TTC549 (cell line): ENCODE measurements at regions not wholly inside any gene's neighbourhood (a gene's known extent, or its start where the extent isn't known, plus 50 kb on each side); places are given as distances from the start of the nearest gene placed in this dataset.
"Not testable (repeated sequence)": the region's sequence is repeated elsewhere in the genome, so short reads cannot be mapped to it uniquely, and the experiment has no call there.

Source experiments
- FAIRE-seq: peaks from 2 replicates; lab custom pipeline; 2012; peaks lifted over from hg19 to GRCh38; lab: Jason Lieb, UNC

GRCh38 chr12:87330071-87330555, 699.1 kb downstream of the C12orf50 start:
- not testable (repeated sequence) for FAIRE-seq

DNA sequence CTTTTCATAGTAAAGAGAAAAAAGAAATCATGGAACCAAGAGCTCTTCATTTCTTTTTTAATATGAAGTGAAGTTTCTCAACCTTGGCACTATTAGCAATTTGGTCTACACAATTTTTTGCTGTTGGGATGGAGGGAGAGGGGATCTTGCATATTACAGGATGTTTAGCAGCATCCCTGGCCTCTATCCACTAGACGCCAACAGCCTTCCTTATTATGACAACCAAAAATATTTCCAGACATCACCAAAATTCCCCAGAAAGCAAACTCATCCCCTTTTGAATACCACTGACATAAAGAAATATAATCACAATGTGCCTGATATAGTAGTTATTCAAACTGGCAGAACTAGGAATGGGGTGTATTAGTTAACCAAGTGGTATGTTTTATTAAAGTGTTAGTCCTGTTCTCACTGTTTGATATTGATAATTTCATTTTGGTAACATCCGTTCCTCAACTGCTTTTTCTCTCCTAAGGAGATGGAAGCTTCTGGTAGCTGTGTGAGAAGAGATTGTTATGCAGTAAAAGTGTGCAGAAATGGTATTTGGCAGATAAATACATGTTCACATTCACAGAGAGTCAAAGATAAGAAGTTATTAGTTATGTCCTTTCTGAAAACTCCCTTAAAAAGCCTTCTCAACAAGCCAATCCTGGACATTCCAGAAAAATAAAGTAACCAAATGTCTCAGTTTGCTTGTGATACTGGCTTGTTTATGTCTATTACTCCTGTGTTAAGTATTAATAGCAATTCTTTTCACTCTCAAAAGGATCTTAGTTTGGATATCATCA, 699.9 kb downstream of the C12orf50 start:
- no peak for FAIRE-seq

DNA sequence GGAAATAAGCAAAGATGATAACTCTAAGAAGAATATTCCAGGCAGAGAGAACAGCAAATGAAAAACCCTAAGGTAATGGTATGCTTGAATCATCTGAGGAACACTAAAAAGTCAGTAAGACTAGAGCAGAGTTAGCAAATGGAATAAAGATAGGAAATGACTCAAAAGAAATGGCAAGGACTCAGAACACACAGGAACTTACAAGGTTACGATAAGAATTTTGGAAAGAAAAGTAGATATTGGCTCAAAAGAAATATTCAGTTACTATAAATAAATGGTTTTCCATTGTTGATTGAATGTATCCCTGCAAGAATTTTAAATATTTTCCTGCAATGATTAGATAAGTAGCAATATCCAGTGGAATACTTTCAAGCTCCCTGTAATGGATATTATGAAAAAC, 705.8 kb downstream of the C12orf50 start:
- no peak for FAIRE-seq

DNA sequence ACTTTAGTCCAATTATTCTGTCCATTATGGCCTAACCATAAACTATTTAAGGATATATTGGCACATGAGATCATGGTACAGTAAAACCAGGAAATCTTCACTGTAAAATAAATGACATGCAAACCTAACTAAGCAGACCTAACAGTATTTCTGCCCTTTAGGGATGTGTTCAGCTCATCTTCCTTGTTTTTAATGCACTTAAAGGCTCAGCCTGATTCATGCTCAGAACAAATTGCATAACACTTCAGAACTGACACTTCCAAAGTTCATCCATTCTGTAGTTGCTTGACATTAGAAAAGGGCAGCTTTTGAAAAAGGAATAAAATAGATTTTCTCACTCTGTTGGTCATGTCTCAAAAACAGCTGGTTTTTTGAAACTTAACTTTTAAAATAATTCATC, 708.5 kb downstream of the C12orf50 start:
- FAIRE-seq = no peak

DNA sequence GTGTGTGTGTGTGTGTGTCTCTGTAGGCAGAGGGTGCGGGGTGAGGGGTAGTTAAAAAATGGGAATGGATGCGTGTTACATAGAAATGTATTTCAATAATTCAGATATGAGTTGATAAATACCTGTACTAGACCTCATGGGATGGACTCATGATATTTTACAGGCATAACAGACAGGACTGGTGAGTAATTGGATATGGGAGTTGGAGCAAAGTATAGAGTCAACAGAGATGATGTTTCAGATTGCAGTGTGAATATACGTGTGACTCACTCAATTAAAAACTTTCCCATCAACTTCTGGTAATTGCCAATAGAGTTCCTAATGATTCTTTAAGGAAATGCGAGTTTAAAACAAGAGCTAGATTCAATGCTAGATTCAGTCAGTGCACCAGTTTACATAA, 711.9 kb downstream of the C12orf50 start:
- FAIRE-seq = no peak

GRCh38 chr12:87311206-87311605, 718.0 kb downstream of the C12orf50 start:
- no peak for FAIRE-seq

DNA sequence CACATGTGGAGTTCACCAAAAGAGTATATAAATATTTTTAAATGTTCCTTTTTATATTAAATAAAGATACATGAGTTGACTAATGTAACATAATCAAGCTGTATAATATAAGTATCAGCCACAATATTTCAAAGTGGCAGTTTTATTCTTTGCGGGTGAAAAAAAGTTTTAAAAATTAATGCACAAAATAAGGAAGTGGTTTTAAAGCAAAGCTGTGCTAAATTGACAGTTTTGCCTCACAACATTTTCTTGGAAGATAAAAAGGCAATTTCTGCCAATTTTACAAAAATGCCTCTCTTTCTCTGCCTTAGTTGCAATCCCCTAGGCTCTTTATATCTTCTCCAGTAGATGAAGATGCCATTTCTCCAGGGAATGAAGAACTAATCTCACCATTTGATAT, 719.1 kb downstream of the C12orf50 start:
- no peak for FAIRE-seq

GRCh38 chr12:87305481-87305880, 723.7 kb downstream of the C12orf50 start:
- no peak for FAIRE-seq

- no peak for FAIRE-seq
These were observed 724.8 kb downstream of the C12orf50 start for GRCh38 chr12:87304406-87304805.

GRCh38 chr12:87303396-87304012, 725.7 kb downstream of the C12orf50 start:
- no peak for FAIRE-seq

GRCh38 chr12:87302126-87302745, 727.0 kb downstream of the C12orf50 start:
- FAIRE-seq = no peak

- no peak for FAIRE-seq
These were observed 738.7 kb downstream of the C12orf50 start for GRCh38 chr12:87290505-87290904.

- no peak for FAIRE-seq
These were observed 745.3 kb downstream of the C12orf50 start for GRCh38 chr12:87283886-87284285.

GRCh38 chr12:87283111-87283510, 746.1 kb downstream of the C12orf50 start:
- no peak for FAIRE-seq

GRCh38 chr12:87280893-87281292, 748.3 kb downstream of the C12orf50 start:
- no peak for FAIRE-seq

GRCh38 chr12:87280356-87280755, 748.8 kb downstream of the C12orf50 start:
- no peak for FAIRE-seq

DNA sequence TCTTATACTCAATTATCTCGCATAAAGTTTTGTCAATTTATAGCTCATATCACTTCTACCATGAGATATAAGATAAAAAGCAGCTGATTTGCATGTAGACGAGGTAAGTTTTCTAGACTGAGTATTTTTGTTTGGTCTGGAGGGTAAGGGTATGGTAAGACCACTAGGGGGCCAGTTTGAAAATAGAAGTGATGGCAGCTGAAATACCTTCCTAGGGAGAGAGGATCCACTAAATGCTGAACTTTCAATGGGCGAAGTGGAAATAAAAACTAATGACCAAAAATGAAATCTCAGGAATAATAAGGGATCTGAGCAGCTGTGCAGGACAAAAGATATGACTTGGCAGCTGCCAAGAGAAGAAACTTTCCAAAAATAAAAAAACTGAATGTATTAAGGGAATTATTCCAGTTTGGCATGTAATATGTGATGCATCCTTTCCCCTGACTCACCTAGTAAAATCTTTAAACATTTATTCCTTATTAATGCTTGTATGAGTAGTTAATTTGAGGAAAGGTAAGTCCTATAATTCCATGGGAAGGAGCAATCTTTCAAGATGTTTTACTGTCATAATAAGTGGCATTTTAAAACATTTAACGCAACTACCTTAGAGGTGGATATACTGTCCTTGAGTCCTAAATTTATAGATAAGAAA, 754.5 kb downstream of the C12orf50 start:
- FAIRE-seq = no peak

DNA sequence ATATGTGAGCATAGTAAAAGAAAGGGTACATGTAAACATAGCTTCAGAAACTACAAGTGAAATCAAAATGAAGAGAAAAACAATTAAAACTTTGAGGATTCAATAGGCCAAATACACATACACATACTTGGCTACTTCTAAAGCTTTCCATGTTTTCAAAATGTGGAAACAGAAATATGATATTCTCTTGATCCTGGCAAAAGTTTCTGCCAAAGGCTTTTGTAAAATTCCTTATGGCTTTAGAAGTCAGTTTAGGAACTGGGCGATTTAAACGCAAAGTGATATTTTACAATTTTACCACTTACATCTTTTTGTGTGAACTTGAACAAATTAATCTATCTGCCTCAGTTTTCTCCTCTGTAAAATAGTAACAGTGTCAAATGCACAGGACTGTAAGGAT, 756.4 kb downstream of the C12orf50 start:
- no peak for FAIRE-seq

DNA sequence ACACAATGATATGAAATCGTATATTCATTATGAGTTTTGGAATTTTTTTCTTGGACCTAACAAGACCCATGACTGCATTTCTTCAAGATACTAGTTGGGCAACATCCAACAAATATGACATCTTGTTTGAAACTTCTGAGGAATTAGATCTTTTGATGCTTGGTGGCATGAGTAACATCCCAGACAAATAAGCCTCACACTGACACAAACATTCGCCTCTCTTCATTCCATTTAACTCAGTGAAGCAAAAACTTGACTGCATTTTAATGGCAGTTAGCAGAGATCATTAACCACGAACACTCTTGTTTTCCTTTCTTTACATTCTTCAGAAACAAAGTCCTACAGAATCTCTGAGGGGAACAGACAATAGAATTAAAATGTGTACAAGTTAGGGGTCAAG, 758.3 kb downstream of the C12orf50 start:
- no peak for FAIRE-seq

GRCh38 chr12:87266305-87266704, 762.9 kb downstream of the C12orf50 start:
- FAIRE-seq = no peak

DNA sequence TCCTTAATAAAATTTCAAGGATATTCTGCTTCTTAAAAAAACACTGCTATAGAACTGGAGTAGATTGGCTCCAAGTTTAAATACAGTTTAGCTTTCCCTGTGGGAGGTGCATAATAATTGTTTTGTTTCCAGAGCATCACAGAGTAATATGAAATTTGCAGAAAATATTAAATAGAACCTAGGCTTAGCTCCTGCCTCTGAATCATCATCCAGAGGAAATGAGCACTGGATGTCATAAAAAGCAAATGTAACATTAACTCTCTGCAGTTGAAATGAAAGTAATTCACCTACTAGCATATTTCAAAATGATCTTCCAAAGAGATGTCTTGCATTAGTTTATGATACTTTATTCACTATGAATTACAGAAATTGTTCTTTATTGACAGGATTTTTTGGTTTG, 769.8 kb downstream of the C12orf50 start:
- no peak for FAIRE-seq

GRCh38 chr12:87254381-87255030, 774.7 kb downstream of the C12orf50 start:
- FAIRE-seq = no peak
